GM21619 (cell line): ENCODE measurements at regions not wholly inside any gene's neighbourhood (a gene's known extent, or its start where the extent isn't known, plus 50 kb on each side); places are given as distances from the start of the nearest gene placed in this dataset.
A peak's percentile ranks its signal among the peaks of the same experiment; 100 is the strongest.

Experiments used
- ATAC-seq: cut with Tn5 transposase; IDR thresholded peaks from one replicate; pipeline ENCODE4 v1.9.1; 2021; ENCODE audit not compliant: unreplicated experiment

GRCh38 chr7:113486548-113486947 is 368.2 kb upstream of the SMIM30 start:
- no peak for ATAC-seq

- ATAC-seq, result no peak
These were observed 365.3 kb upstream of the SMIM30 start for GRCh38 chr7:113483657-113484056.

- ATAC-seq, result no peak
These were observed 362.2 kb upstream of the SMIM30 start for GRCh38 chr7:113480537-113480936.

- ATAC-seq, result no peak
These were observed 345.9 kb upstream of the SMIM30 start for GRCh38 chr7:113464096-113464855.

GRCh38 chr7:113460067-113460466 is 341.7 kb upstream of the SMIM30 start:
- no peak for ATAC-seq

- ATAC-seq, result no peak
These were observed 338.2 kb upstream of the SMIM30 start for GRCh38 chr7:113456533-113456932.

GRCh38 chr7:113454597-113455169 is 336.3 kb upstream of the SMIM30 start:
- ATAC-seq, result no peak

GRCh38 chr7:113452245-113452644 is 333.9 kb upstream of the SMIM30 start:
- no peak for ATAC-seq

GRCh38 chr7:113446791-113447190 is 328.4 kb upstream of the SMIM30 start:
- no peak for ATAC-seq

- ATAC-seq, result no peak
These were observed 328.0 kb upstream of the SMIM30 start for GRCh38 chr7:113446391-113446790.

- ATAC-seq, result no peak
These were observed 325.9 kb upstream of the SMIM30 start for GRCh38 chr7:113444261-113444660.

GRCh38 chr7:113440173-113440572 is 321.8 kb upstream of the SMIM30 start:
- ATAC-seq, result no peak

- no peak for ATAC-seq
These were observed 313.1 kb upstream of the SMIM30 start for GRCh38 chr7:113431406-113431805.

- ATAC-seq, result no peak
These were observed 305.9 kb upstream of the SMIM30 start for GRCh38 chr7:113424185-113424817.

GRCh38 chr7:113421696-113422330 is 303.5 kb upstream of the SMIM30 start:
- ATAC-seq, result peak; percentile 100

GRCh38 chr7:113414401-113415035 is 296.2 kb upstream of the SMIM30 start:
- ATAC-seq, result no peak

GRCh38 chr7:113412410-113412809 is 294.1 kb upstream of the SMIM30 start:
- ATAC-seq, result no peak

GRCh38 chr7:113410796-113411195 is 292.4 kb upstream of the SMIM30 start:
- ATAC-seq, result no peak

- ATAC-seq, result no peak
These were observed 290.6 kb upstream of the SMIM30 start for GRCh38 chr7:113408999-113409398.

- ATAC-seq, result no peak
These were observed 287.1 kb upstream of the SMIM30 start for GRCh38 chr7:113405296-113406056.

- ATAC-seq, result no peak
These were observed 285.9 kb upstream of the SMIM30 start for GRCh38 chr7:113404245-113404644.
